Panc1 (cell line): ENCODE measurements at regions not wholly inside any gene's neighbourhood (a gene's known extent, or its start where the extent isn't known, plus 50 kb on each side); places are given as distances from the start of the nearest gene placed in this dataset.
"Not testable (repeated sequence)": the region's sequence is repeated elsewhere in the genome, so short reads cannot be mapped to it uniquely, and the experiment has no call there.

Experiments used
- ATAC-seq: fragments of 200-7000 bp; cut with Tn5 transposase; 2 replicates; pipeline ENCODE4 v1.9.1; 2020; ENCODE audit warnings: mild to moderate bottlenecking, moderate library complexity
- BruUV-seq: library from RNA; stranded (reverse); fragments of 400-500 nt; replicated peaks from 2 replicates; lab custom pipeline; 2021; lab: Mats Ljungman, UMichigan
- CTCF ChIA-PET: fragments of 300-600 bp; sonication (Branson Sonifier 250); formaldehyde crosslinking; loops from one replicate; lab custom pipeline; 2022; ENCODE audit warnings: antibody characterized with exemption; lab: Charles Lee
- POLR2A ChIA-PET: fragments of 300-600 bp; sonication (Branson Sonifier 250); formaldehyde crosslinking; loops from one replicate; lab custom pipeline; 2022; ENCODE audit warnings: antibody characterized with exemption; lab: Charles Lee
- DNase-seq: peaks from one replicate; pipeline ENCODE4 v3.0.0-alpha.2; 2010; ENCODE audit warnings: low read depth, low spot score
- H3K27ac ChIP-seq: 2 replicates; pipeline ENCODE4 v1.5.1; 2011; ENCODE audit warnings: mild to moderate bottlenecking, low read length, inconsistent platforms
- H3K27me3 ChIP-seq: fragments of 200-500 bp; sonication (Bioruptor generic); 2 replicates; pipeline ENCODE4 v1.6.0; 2014; ENCODE audit warnings: low read length, inconsistent platforms; ENCODE audit not compliant: control insufficient read depth, insufficient read depth
- H3K36me3 ChIP-seq: fragments of 200-500 bp; sonication (Bioruptor generic); 2 replicates; pipeline ENCODE4 v1.5.1; 2014; ENCODE audit warnings: inconsistent platforms, mild to moderate bottlenecking, low read length, moderate library complexity; ENCODE audit not compliant: control insufficient read depth, insufficient read depth
- H3K4me1 ChIP-seq: 2 replicates; pipeline ENCODE4 v1.5.1; 2011; ENCODE audit warnings: inconsistent platforms, mild to moderate bottlenecking, low read length, moderate library complexity; ENCODE audit not compliant: control insufficient read depth, insufficient read depth
- H3K4me3 ChIP-seq, 2 experiments: 2 replicates each; pipeline ENCODE4 v1.5.1; 2011 to 2012; ENCODE audit warnings: low read depth in 2 of 2, low read length in 2 of 2, mild to moderate bottlenecking in 2 of 2, inconsistent platforms in 1 of 2, moderate library complexity in 1 of 2
- H3K9me3 ChIP-seq: fragments of 200-500 bp; sonication (Bioruptor generic); 2 replicates; pipeline ENCODE4 v1.5.1; 2014; ENCODE audit warnings: low read depth, mild to moderate bottlenecking, inconsistent platforms, low read length, moderate library complexity; ENCODE audit not compliant: control insufficient read depth, insufficient read depth
- CTCF ChIP-seq: fragments of 450-650 bp; IDR thresholded peaks from 2 replicates; pipeline ENCODE4 v1.5.1; 2017; ENCODE audit warnings: mild to moderate bottlenecking
- POLR2AphosphoS5 ChIP-seq: IDR thresholded peaks from 2 replicates; pipeline ENCODE4 v1.6.1; 2012; ENCODE audit warnings: mild to moderate bottlenecking, low read depth, low read length, moderate library complexity
- REST ChIP-seq, 2 experiments: IDR thresholded peaks; 2 replicates each; pipeline ENCODE4 v1.6.1; 2011 to 2012; ENCODE audit warnings: low read depth in 2 of 2, control low read depth in 1 of 2, low read length in 1 of 2, mild to moderate bottlenecking in 1 of 2, moderate library complexity in 1 of 2; ENCODE audit not compliant: insufficient read depth in 1 of 2
- SIN3A ChIP-seq: IDR thresholded peaks from 2 replicates; pipeline ENCODE4 v1.6.1; 2012; ENCODE audit warnings: low read depth, mild to moderate bottlenecking, low read length, moderate library complexity, borderline replicate concordance; ENCODE audit not compliant: insufficient read depth
- TCF7L2 ChIP-seq: IDR thresholded peaks from 2 replicates; pipeline ENCODE4 v1.6.1; 2011; ENCODE audit warnings: mild to moderate bottlenecking, low read depth, low read length, inconsistent platforms
- in situ Hi-C: cut with HindIII; loops from 2 replicates; pipeline ENCODE4 v1.10.0; 2016; ENCODE audit warnings: low sequenced_read_pairs, low pct_unique_long_range_greater_than_20kb
- intact Hi-C: fragments of 100-400 bp; cut with micrococcal nuclease; formaldehyde crosslinking; loops from one replicate; pipeline ENCODE4 v1.10.0; 2022; ENCODE audit not compliant: unreplicated experiment

- no peak overlapping the region for H3K27ac ChIP-seq
- intact Hi-C loops, result no loop called here
- H3K27me3 ChIP-seq, result peaks cover 4% of the 10 kb centered on the region
- in situ Hi-C loops, result no loop called here
- ATAC-seq (no peak), DNase-seq (no peak)
- H3K9me3 ChIP-seq, result no peaks in the 10 kb centered on the region
- H3K36me3 ChIP-seq, result no peaks in the 10 kb centered on the region
- ChIA-PET POLR2A (no interaction called here), CTCF (no interaction called here)
- no TSS peak for BruUV-seq
- H3K4me3 ChIP-seq, result no peak overlapping the region
- TF ChIP-seq CTCF (no peak), REST (IDR thresholded peaks at IDR 0.05; ENCODE audit: insufficient read depth in 1 of 2, low read depth in 2 of 2, low read length in 1 of 2) (no peak), SIN3A (no peak), TCF7L2 (no peak), POLR2AphosphoS5 (no peak)
- H3K4me1 ChIP-seq, result no peaks in the 10 kb centered on the region; the same call in 1 of the 2 replicates
Observed at GRCh38 chr11:107259811-107260221, 197.8 kb downstream of the CWF19L2 start.

GRCh38 chr11:107257710-107258109 is 199.9 kb downstream of the CWF19L2 start:
- TF ChIP-seq SIN3A, result no peak
- no peak for TF ChIP-seq REST (IDR thresholded peaks at IDR 0.05; ENCODE audit: insufficient read depth in 1 of 2, low read depth in 2 of 2, low read length in 1 of 2)
- TF ChIP-seq CTCF, result no peak
- TF ChIP-seq TCF7L2, result no peak
- no peak for TF ChIP-seq POLR2AphosphoS5
- H3K27me3 ChIP-seq, result peaks cover 5% of the 10 kb centered on the region
- H3K27ac ChIP-seq, result no peak overlapping the region
- no peaks in the 10 kb centered on the region for H3K36me3 ChIP-seq
- BruUV-seq, result no TSS peak
- H3K4me3 ChIP-seq, result no peak overlapping the region
- in situ Hi-C loops (no loop called here), intact Hi-C loops (no loop called here)
- DNase-seq, result no peak
- ChIA-PET CTCF (no interaction called here), POLR2A (no interaction called here)
- no peaks in the 10 kb centered on the region for H3K9me3 ChIP-seq
- ATAC-seq, result no peak
- no peaks in the 10 kb centered on the region; the same call in 1 of the 2 replicates for H3K4me1 ChIP-seq

GRCh38 chr11:107253661-107254060 is 204.0 kb downstream of the CWF19L2 start:
- CTCF ChIA-PET, BruUV-seq, H3K36me3 ChIP-seq, intact Hi-C loops, H3K4me3 ChIP-seq, ATAC-seq, H3K9me3 ChIP-seq, in situ Hi-C loops, H3K4me1 ChIP-seq, DNase-seq, H3K27ac ChIP-seq, H3K27me3 ChIP-seq: not testable (repeated sequence)
- POLR2A ChIA-PET, result interaction anchor here (0.6 kb wide), 1 partner anchor 11 kb away, joined by 4 read pairs; no protein-coding TSS in a partner anchor
